ENCODE measurements at regions not wholly inside any gene's neighbourhood (a gene's known extent, or its start where the extent isn't known, plus 50 kb on each side); places are given as distances from the start of the nearest gene placed in this dataset.

- POLR2A ChIA-PET = no interaction called here
These were observed 333.9 kb upstream of the CDH11 start for GRCh38 chr16:65455761-65456160.

More at GRCh38 chr16:65455761-65456160, 333.9 kb upstream of the CDH11 start:
- Mint-ChIP-seq H3K27ac (no peak overlapping the region), H3K36me3 (no peaks in the 10 kb centered on the region), H3K27me3 (ENCODE audit: low read depth) (no peaks in the 10 kb centered on the region; the same call in none of the 2 replicates), H3K4me3 (no peak overlapping the region), H3K9me3 (no peaks in the 10 kb centered on the region), H3K4me1 (0 out of 2 replicates have a peak, but pooled peaks cover 4% of the 10 kb centered on the region)
- ATAC-seq (no peak), DNase-seq (ENCODE audit: low spot score) (no peak)
- TF ChIP-seq STAT6 (CRISPR knock-in tag; conservative IDR thresholded peaks at IDR 0.05; ENCODE audit: low read depth) = no peak
- TF ChIP-seq GABPB1 (CRISPR knock-in tag; IDR thresholded peaks at IDR 0.05) = no peak
- TF ChIP-seq ZMAT4 (CRISPR knock-in tag; IDR thresholded peaks at IDR 0.05) = no peak
- TF ChIP-seq SOX15 (CRISPR knock-in tag; IDR thresholded peaks at IDR 0.05) = no peak
- TF ChIP-seq NR1H2 (CRISPR knock-in tag; IDR thresholded peaks at IDR 0.05) = no peak
- no peak for TF ChIP-seq ZNF425 (CRISPR knock-in tag; conservative IDR thresholded peaks at IDR 0.05)
- no peak for TF ChIP-seq ZNF416 (CRISPR knock-in tag; IDR thresholded peaks at IDR 0.05)
- no peak for TF ChIP-seq HMGXB4 (CRISPR knock-in tag; IDR thresholded peaks at IDR 0.05)
- TF ChIP-seq E2F4 (CRISPR knock-in tag; IDR thresholded peaks at IDR 0.05; ENCODE audit: borderline replicate concordance, low read depth) = no peak
- no peak for TF ChIP-seq TEAD1 (CRISPR knock-in tag; IDR thresholded peaks at IDR 0.05)
- TF ChIP-seq SMAD4 (CRISPR knock-in tag; IDR thresholded peaks at IDR 0.05) = no peak
- TF ChIP-seq ZBTB43 (CRISPR knock-in tag; IDR thresholded peaks at IDR 0.05) = no peak
- no peak for TF ChIP-seq AFF4 (CRISPR knock-in tag; IDR thresholded peaks at IDR 0.05; ENCODE audit: borderline replicate concordance)
- TF ChIP-seq ATF2 (CRISPR knock-in tag; IDR thresholded peaks at IDR 0.05; ENCODE audit: borderline replicate concordance, low read depth) = no peak
- TF ChIP-seq ZNF232 (CRISPR knock-in tag; IDR thresholded peaks at IDR 0.05) = no peak
- no peak for TF ChIP-seq ZBTB21 (CRISPR knock-in tag; IDR thresholded peaks at IDR 0.05; ENCODE audit: borderline replicate concordance)
- TF ChIP-seq RORB (CRISPR knock-in tag; IDR thresholded peaks at IDR 0.05) = no peak
- CTCF ChIA-PET = no interaction called here

All from WTC11 (cell line).